Astrocyte (in vitro differentiated cells and primary cell): ENCODE measurements at regions not wholly inside any gene's neighbourhood (a gene's known extent, or its start where the extent isn't known, plus 50 kb on each side); places are given as distances from the start of the nearest gene placed in this dataset.

Experiments
- DNase-seq: peaks from one replicate; pipeline ENCODE4 v3.0.0-alpha.2; 2010; ENCODE audit warnings: low read depth
- FAIRE-seq: peaks from 2 replicates; lab custom pipeline; 2011; peaks lifted over from hg19 to GRCh38; lab: Jason Lieb, UNC
- H2AFZ ChIP-seq: 2 replicates; pipeline ENCODE4 v1.6.0; 2012; ENCODE audit warnings: low read depth, low read length, inconsistent platforms
- H3K27ac ChIP-seq: 2 replicates; pipeline ENCODE4 v1.5.1; 2011; ENCODE audit warnings: low read depth, low read length, inconsistent platforms
- H3K27me3 ChIP-seq: 2 replicates; pipeline ENCODE4 v1.6.0; 2011; ENCODE audit warnings: low read length, inconsistent platforms; ENCODE audit not compliant: insufficient read depth
- H3K36me3 ChIP-seq: 2 replicates; pipeline ENCODE4 v1.5.1; 2011; ENCODE audit warnings: low read length, inconsistent platforms; ENCODE audit not compliant: insufficient read depth
- H3K4me1 ChIP-seq: 2 replicates; pipeline ENCODE4 v1.5.1; 2011; ENCODE audit warnings: low read length, inconsistent platforms; ENCODE audit not compliant: insufficient read depth
- H3K4me2 ChIP-seq: 2 replicates; pipeline ENCODE4 v1.6.0; 2012; ENCODE audit warnings: low read length, inconsistent platforms
- H3K4me3 ChIP-seq: 2 replicates; pipeline ENCODE4 v1.5.1; 2011; ENCODE audit warnings: low read depth, mild to moderate bottlenecking, low read length, inconsistent platforms; ENCODE audit not compliant: insufficient read depth
- H3K79me2 ChIP-seq: 2 replicates; pipeline ENCODE4 v1.6.0; 2012; ENCODE audit warnings: mild to moderate bottlenecking, low read length, inconsistent platforms; ENCODE audit not compliant: insufficient read depth
- H3K9ac ChIP-seq: 2 replicates; pipeline ENCODE4 v1.6.0; 2012; ENCODE audit warnings: mild to moderate bottlenecking, low read length, inconsistent platforms
- H3K9me3 ChIP-seq: 2 replicates; pipeline ENCODE4 v1.5.1; 2012; ENCODE audit warnings: low read depth, mild to moderate bottlenecking, low read length, inconsistent platforms; ENCODE audit not compliant: insufficient read depth
- H4K20me1 ChIP-seq: 2 replicates; pipeline ENCODE4 v1.6.0; 2012; ENCODE audit warnings: low read length, inconsistent platforms; ENCODE audit not compliant: insufficient read depth
- H3K27ac Mint-ChIP-seq: one replicate; pipeline ENCODE4 v1.8.0; 2021; ENCODE audit warnings: mild to moderate bottlenecking, mixed read lengths; ENCODE audit not compliant: unreplicated experiment
- H3K27me3 Mint-ChIP-seq: one replicate; pipeline ENCODE4 v1.8.0; 2021; ENCODE audit warnings: low read depth, mixed read lengths; ENCODE audit not compliant: unreplicated experiment
- H3K36me3 Mint-ChIP-seq: one replicate; pipeline ENCODE4 v1.8.0; 2021; ENCODE audit warnings: low read depth, mixed read lengths; ENCODE audit not compliant: unreplicated experiment
- H3K4me1 Mint-ChIP-seq: one replicate; pipeline ENCODE4 v1.8.0; 2021; ENCODE audit warnings: low read depth, mixed read lengths; ENCODE audit not compliant: unreplicated experiment
- H3K4me3 Mint-ChIP-seq: one replicate; pipeline ENCODE4 v1.8.0; 2021; ENCODE audit warnings: mild to moderate bottlenecking, moderate library complexity, mixed read lengths; ENCODE audit not compliant: unreplicated experiment
- H3K9me3 Mint-ChIP-seq: one replicate; pipeline ENCODE4 v1.8.0; 2021; ENCODE audit warnings: mild to moderate bottlenecking, mixed read lengths; ENCODE audit not compliant: unreplicated experiment
- EZH2 ChIP-seq: IDR thresholded peaks from 2 replicates; pipeline ENCODE4 v1.6.1; 2012; ENCODE audit warnings: mild to moderate bottlenecking, low read length, inconsistent platforms; ENCODE audit not compliant: insufficient read depth
- TF ChIP-seq, protein P1 (sequence below): IDR thresholded peaks from 2 replicates; pipeline ENCODE4 v1.5.1; 2011; ENCODE audit warnings: low read depth, mild to moderate bottlenecking, inconsistent platforms, low read length, moderate library complexity; ENCODE audit not compliant: insufficient read depth

DNA sequence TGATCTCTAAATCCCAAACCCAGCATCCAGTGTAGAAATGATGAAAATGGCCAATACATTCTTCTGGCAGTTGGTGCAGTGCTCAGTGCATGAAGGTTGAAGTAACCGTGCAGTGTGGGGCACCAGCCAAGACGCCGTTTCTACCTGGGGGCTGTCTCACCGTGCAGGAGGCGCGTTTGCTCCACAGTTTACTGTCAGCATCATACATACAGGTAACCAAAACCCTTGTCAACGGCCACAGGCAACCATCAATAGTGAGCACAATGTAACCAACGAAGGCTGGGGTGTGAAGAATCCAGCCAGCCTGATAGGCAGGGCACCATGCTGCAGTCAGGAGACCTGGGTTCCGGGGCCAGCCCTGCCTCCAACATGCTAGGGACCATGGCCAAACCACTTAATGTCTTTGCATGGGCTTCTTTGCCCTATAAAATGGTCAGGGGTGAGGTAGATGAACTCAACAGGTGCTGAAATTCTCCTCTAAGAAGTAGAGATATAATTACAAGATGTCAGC is 127.5 kb upstream of the ID2 start:
- Mint-ChIP-seq H3K27ac (no peak overlapping the region), H3K4me3 (no peak overlapping the region), H3K4me1 (peaks cover 7% of the 10 kb centered on the region), H3K27me3 (peaks cover 7% of the 10 kb centered on the region), H3K9me3 (peaks cover 9% of the 10 kb centered on the region), H3K36me3 (no peaks in the 10 kb centered on the region)
- Histone ChIP-seq H4K20me1 (no peaks in the 10 kb centered on the region), H3K9me3 (peaks cover 4% of the 10 kb centered on the region), H3K27ac (no peak overlapping the region), H3K4me2 (no peak overlapping the region), H2AFZ (no peak overlapping the region), H3K79me2 (no peaks in the 10 kb centered on the region), H3K36me3 (no peaks in the 10 kb centered on the region), H3K9ac (no peak overlapping the region), H3K27me3 (no peaks in the 10 kb centered on the region), H3K4me1 (no peaks in the 10 kb centered on the region), H3K4me3 (no peak overlapping the region)
- TF ChIP-seq EZH2, result no peak
- TF ChIP-seq, protein P1, sequence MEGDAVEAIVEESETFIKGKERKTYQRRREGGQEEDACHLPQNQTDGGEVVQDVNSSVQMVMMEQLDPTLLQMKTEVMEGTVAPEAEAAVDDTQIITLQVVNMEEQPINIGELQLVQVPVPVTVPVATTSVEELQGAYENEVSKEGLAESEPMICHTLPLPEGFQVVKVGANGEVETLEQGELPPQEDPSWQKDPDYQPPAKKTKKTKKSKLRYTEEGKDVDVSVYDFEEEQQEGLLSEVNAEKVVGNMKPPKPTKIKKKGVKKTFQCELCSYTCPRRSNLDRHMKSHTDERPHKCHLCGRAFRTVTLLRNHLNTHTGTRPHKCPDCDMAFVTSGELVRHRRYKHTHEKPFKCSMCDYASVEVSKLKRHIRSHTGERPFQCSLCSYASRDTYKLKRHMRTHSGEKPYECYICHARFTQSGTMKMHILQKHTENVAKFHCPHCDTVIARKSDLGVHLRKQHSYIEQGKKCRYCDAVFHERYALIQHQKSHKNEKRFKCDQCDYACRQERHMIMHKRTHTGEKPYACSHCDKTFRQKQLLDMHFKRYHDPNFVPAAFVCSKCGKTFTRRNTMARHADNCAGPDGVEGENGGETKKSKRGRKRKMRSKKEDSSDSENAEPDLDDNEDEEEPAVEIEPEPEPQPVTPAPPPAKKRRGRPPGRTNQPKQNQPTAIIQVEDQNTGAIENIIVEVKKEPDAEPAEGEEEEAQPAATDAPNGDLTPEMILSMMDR, result no peak
- DNase-seq (no peak), FAIRE-seq (no peak)

DNA sequence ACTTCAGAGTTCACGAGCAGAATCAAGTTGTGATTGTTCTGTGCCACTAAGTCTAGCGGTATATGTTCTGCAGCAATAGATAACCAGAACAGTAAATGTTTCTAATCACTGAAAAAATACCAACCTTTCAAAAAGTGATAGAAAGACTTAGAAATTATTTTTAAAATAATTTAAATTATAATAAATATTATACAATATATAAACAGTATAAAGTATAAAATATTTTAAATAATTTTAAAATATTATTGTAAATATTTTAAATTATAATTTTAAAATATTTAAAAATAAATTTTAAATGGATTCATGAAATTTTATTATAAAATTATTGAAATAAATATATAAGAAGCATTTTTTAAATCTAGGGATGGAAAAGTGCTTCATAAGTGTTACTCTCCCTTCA is 126.3 kb upstream of the ID2 start:
- FAIRE-seq (no peak), DNase-seq (no peak)
- Histone ChIP-seq H3K79me2 (no peaks in the 10 kb centered on the region), H3K4me1 (no peaks in the 10 kb centered on the region), H3K36me3 (no peaks in the 10 kb centered on the region), H3K4me2 (no peak overlapping the region), H3K27me3 (no peaks in the 10 kb centered on the region), H2AFZ (no peak overlapping the region), H4K20me1 (no peaks in the 10 kb centered on the region), H3K9me3 (peaks cover 4% of the 10 kb centered on the region), H3K4me3 (no peak overlapping the region), H3K27ac (no peak overlapping the region), H3K9ac (no peak overlapping the region)
- Mint-ChIP-seq H3K4me3 (no peak overlapping the region), H3K27me3 (peaks cover 3% of the 10 kb centered on the region), H3K9me3 (peaks cover 11% of the 10 kb centered on the region), H3K27ac (no peak overlapping the region), H3K4me1 (peaks cover 7% of the 10 kb centered on the region), H3K36me3 (no peaks in the 10 kb centered on the region)
- no peak for TF ChIP-seq EZH2
- TF ChIP-seq, protein P1, result no peak

DNA sequence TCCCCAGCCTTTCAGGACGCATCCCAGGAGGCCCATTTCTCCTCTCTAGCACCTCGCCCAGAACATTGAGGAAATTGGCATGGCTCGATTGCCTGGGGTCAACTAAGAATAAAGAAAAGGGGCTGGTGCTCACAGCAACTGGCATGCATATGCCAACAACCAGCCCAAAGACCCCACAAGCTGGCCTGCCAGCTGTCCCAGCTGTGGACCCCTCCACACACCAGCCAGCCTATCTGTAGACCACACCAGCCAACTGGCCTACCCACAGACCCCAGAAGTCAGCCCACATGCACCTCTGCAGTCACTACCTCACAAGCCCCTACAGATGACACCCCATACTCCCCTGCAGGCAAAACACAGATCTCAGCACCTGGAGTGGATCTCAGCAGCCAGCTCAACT is 123.8 kb upstream of the ID2 start:
- Histone ChIP-seq H3K79me2 (no peaks in the 10 kb centered on the region), H2AFZ (no peak overlapping the region), H3K27me3 (no peaks in the 10 kb centered on the region), H3K9ac (no peak overlapping the region), H3K36me3 (no peaks in the 10 kb centered on the region), H3K4me2 (no peak overlapping the region), H3K4me3 (no peak overlapping the region), H4K20me1 (no peaks in the 10 kb centered on the region), H3K9me3 (peaks cover 4% of the 10 kb centered on the region), H3K4me1 (no peaks in the 10 kb centered on the region), H3K27ac (no peak overlapping the region)
- Mint-ChIP-seq H3K9me3 (peaks cover 11% of the 10 kb centered on the region), H3K27ac (no peak overlapping the region), H3K36me3 (no peaks in the 10 kb centered on the region), H3K27me3 (no peaks in the 10 kb centered on the region), H3K4me3 (no peak overlapping the region), H3K4me1 (no peaks in the 10 kb centered on the region)
- TF ChIP-seq, protein P1, result no peak
- no peak for TF ChIP-seq EZH2
- DNase-seq (no peak), FAIRE-seq (no peak)
